HG02884 (cell line): ENCODE measurements at regions not wholly inside any gene's neighbourhood (a gene's known extent, or its start where the extent isn't known, plus 50 kb on each side); places are given as distances from the start of the nearest gene placed in this dataset.

Source experiments
- ATAC-seq: cut with Tn5 transposase; IDR thresholded peaks from one replicate; pipeline ENCODE4 v1.9.1; 2021; ENCODE audit warnings: mild to moderate bottlenecking, moderate library complexity; ENCODE audit not compliant: unreplicated experiment

GRCh38 chr16:50856991-50857390 lies 115.1 kb downstream of the CYLD start:
- no peak for ATAC-seq

- ATAC-seq, result no peak
These were observed 111.4 kb downstream of the CYLD start for GRCh38 chr16:50853329-50853728.
